GM18499 (cell line): ENCODE measurements at regions not wholly inside any gene's neighbourhood (a gene's known extent, or its start where the extent isn't known, plus 50 kb on each side); places are given as distances from the start of the nearest gene placed in this dataset.

ENCODE experiments used
- ATAC-seq: cut with Tn5 transposase; IDR thresholded peaks from one replicate; pipeline ENCODE4 v1.9.1; 2021; ENCODE audit warnings: moderate number of reproducible peaks; ENCODE audit not compliant: insufficient read depth, unreplicated experiment

- no peak for ATAC-seq
Measured at GRCh38 chr4:163747293-163747692, 252.8 kb downstream of the TMA16 start.

DNA sequence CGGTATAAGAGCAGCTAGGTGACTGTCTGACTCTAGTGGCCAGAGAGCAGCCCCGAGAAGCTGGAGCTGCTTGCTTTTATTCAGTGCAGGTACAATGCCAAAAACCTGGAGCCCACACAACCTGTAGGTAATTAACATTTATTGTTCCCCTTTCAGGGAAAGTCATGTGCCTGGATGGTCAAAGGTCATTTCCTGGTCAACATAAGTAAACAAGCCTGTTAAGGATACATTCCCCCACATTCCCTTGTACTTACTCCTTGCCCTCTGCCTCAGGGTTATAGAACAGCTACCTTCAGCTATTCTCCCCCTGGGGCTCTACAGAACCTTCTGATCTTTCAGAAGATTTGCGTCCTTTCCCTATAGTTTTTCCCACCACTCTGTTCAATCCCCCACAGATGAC is 253.4 kb downstream of the TMA16 start:
- ATAC-seq = no peak

- ATAC-seq = no peak
Measured at GRCh38 chr4:163748449-163748848, 254.0 kb downstream of the TMA16 start.

- peak; percentile 58 for ATAC-seq
Measured at GRCh38 chr4:163755013-163755412, 260.5 kb downstream of the TMA16 start.

- no peak for ATAC-seq
Measured at GRCh38 chr4:163757219-163757618, 262.7 kb downstream of the TMA16 start.

DNA sequence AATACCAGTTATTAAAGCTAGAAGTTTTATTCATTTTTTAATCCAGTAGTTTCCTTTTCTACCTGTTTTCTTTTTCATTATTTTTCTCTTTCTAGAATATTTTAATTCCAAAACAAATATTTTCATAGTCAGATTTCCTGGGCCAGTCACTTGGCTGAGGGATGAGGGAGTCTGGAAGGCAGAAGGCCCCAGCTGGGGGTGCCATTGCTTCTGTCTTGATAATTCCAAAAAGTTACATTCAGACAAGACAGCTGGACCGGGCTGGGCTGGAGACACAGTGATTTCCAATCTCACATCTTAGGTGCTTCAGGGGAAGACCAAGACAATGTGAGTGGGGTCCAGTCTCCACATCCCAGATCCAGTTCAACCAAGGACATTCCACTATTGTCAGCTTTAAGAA is 263.5 kb downstream of the TMA16 start:
- ATAC-seq = no peak

GRCh38 chr4:163762741-163763140 is 268.3 kb downstream of the TMA16 start:
- no peak for ATAC-seq

- ATAC-seq = no peak
Measured at GRCh38 chr4:163764569-163764968, 270.1 kb downstream of the TMA16 start.

DNA sequence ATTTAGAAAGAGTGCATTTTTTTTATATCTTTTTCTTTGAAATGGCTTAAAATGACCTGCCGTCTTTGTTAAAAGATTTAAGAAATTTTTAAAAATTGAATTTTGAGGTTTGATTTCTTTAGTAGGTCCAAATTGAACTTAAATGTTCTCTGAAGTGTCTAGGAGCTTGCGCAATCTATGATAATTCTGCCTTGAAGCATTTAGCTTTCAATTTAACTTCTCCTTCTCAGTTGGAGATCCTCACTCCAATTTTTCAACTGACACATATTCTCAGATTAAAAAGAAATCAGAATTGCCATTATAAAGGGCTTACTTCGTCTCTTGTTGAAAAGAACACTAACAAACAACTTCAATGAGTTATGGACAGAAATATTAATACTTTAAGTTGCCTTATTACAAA is 273.5 kb downstream of the TMA16 start:
- no peak for ATAC-seq

DNA sequence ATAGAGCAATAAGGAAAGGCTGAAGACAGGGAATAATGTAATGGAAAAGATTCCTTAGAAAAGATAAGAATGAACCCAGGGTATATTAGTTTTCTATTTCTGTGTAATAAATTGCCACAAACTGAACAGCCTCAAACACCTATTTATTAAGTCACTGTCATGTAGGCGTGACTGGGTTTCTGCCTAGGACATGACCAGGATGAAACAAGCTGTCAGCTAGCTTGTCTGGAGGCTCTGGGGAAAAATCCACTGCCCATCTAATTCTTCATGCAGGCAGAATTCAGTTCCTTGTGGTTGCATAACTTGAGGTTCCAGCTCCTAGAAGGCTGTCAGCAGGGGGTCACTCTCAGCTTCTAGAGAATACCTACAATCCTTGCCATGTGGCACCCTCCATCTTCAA is 277.7 kb downstream of the TMA16 start:
- ATAC-seq = no peak

GRCh38 chr4:163773940-163774339 is 279.4 kb downstream of the TMA16 start:
- ATAC-seq = no peak

- ATAC-seq = no peak
Measured at GRCh38 chr4:163776957-163777356, 282.5 kb downstream of the TMA16 start.

DNA sequence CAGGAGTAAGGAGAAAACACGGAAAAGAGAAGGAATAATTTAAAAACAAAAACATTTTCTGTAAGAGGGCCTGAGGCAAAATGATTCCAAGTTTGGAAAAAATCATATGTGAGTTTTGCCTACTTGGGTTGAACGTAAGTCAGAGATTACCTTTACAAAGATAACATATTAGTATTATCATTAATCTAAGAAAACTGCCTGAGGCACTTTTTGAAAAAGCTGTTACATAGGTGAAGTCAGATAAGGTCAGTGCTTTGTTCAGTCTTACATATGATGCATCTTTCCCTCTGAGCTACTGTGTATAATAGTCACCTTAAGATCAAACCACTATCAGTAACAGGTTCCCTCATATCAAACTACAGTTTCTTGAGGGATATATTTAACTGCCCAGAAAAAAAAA is 287.2 kb downstream of the TMA16 start:
- no peak for ATAC-seq

DNA sequence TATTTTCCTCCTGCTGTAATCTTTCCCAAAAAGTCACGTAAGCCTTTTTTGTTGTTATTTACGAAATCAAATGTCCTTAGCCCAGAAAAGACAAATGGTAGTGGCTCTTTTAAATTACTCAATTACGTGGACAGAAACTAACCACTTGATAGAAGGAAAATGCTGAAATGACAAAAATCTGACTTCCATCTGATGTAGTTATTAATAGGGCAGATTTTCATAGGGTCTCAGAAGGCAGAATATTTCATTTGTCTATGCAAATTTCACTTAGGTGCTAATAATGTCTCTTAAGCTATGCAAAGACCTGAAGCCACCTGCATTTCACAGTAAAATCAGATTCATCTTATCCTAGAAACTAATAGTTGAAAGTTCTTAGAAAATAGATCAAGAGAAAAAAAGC is 295.7 kb downstream of the TMA16 start:
- ATAC-seq = no peak

DNA sequence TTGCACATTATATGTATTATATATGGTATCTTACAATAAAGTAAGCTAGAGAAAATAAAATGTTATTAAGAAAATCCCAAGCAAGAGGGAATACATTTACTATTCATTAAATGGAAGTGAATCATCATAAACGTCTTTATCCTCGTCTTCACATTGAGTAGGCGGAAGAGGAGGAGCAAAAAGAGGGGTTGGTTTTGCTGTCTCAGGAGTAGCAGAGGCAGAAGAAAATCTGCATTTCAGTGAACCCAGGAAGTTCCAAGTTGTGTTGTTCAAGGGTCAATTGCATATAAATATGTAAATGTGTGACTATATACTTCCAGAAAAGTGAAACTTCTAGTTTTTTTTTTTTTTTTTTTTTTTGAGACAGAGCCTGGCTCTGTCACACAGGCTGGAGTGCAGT is 301.4 kb downstream of the TMA16 start:
- no peak for ATAC-seq

DNA sequence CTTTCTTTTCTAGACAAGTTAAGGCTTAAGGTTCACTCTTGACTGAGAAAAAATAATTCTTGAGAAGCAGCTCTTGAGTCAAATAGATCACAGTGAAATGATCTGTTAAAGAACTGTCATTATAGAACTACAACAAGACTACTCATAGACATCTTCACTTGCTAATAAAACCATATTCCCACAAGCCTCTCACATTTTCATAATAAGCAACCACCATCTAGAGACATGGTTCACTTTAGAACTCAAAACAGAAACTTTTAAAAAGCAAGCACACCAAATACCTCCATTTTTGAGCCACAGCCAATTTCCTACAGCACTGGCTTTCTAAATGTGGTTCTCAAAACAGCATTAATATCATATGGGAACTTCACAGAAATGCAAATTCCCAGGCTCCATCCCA is 309.5 kb downstream of the TMA16 start:
- ATAC-seq = no peak

DNA sequence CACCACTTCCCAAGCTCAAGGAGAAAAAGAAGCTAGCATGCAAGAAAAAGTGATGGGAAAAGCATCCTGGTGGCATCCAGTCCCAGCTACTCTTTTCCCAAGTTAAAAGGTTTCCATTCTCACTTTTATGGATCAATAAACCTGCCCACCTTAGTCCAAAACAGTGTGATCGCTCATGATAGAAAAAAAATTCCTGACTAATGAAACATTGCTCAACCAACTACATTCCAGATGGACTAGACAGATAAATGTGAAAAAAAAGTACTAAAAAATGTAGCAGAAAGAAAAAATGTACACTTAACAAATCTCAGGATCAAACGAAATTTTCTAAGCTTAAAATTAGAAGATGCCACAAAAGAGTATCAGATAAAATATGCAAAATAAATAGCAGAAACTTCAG is 312.2 kb downstream of the TMA16 start:
- no peak for ATAC-seq

DNA sequence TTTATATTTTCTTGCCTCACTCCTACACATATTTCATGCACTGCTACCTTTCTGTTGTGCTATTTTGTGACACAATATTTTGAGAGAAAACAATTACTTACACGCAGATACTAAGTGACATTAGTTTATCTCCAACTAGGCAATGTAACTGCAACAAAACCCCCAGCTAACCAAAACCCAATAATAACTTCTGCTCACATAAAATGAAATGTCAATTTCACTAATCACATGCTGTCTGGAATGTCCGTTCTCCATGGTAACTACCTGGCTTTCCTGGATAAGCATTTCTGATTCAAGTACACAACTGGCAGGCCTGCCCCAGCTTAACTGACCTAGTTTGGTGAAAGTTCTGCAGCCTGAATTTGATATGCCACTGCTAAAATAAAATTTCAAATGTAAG is 313.5 kb downstream of the TMA16 start:
- ATAC-seq = no peak

GRCh38 chr4:163810755-163811154 is 316.3 kb downstream of the TMA16 start:
- ATAC-seq = no peak

DNA sequence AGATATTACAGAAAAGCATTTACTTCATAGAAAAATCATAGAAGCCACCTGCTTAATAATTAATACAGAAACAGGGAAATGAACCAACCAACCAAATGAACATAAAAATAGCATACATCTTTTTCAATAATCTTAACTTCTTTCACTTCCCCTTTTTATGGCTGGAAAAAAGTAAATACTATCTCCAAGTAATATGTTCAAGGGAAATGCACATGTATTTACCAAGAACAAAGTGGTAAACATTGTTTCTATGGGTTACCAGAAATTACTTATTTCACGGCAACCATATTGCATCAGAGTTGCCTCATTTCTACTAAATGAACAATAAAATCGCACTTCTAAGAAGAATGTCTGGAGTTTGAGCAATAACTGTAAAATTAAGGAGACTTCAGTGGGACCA is 321.3 kb downstream of the TMA16 start:
- ATAC-seq = peak; percentile 84

DNA sequence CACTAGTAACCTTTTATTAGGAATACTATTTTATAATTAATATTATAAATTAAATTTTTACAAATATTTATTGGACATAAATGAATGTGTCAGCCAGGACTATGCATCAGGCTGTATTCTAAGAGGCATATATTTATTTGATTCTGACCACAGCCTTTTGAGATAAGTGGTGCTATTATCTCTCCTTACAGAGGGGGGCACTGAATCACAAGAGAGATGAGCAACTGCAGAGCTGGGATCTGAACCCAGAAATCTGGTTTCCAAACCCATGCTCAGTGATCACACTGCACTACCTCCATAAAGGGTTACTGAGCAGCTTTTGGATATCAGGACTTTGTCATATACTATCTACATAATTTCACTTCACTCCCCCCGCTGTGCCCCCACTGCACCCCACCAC is 322.0 kb downstream of the TMA16 start:
- ATAC-seq = no peak

DNA sequence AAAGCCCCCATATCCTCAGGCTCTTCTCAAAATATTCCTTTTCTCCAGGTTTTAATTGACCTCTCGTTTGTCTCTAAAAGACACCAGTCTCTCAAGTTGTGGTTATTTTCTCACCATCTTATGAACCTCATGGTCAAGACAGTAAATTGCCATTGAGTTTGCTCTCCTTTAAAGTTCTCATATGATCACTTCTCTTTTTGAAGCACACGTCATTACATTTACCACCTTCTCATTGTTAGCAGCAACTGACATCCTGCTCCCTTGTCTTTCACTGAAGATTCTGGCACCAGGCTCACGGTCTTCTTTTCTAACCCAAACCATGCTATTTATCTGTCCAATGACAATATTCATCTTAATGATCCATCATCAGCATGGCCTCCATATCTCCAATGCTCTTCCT is 324.2 kb downstream of the TMA16 start:
- no peak for ATAC-seq

DNA sequence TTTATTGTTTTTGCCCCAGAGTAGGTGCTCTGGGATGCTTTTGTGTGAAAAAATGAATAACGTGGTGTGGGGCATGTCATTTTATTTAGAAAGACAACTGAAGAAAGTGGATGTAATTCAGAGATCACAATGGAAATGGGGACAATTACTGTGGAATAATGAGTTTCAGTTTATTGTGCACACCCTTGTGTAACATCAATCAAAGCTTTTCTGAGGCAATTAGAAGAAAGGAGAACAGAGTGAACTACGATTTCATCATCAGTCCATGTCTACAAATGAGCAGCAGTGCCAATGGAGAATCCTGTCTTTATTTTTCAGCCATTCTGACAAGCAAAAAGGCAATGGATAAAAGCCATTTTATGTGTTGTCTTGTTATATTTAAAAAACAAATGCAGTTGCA is 339.2 kb downstream of the TMA16 start:
- no peak for ATAC-seq
